ENCODE measurements at regions not wholly inside any gene's neighbourhood (a gene's known extent, or its start where the extent isn't known, plus 50 kb on each side); places are given as distances from the start of the nearest gene placed in this dataset.

DNA sequence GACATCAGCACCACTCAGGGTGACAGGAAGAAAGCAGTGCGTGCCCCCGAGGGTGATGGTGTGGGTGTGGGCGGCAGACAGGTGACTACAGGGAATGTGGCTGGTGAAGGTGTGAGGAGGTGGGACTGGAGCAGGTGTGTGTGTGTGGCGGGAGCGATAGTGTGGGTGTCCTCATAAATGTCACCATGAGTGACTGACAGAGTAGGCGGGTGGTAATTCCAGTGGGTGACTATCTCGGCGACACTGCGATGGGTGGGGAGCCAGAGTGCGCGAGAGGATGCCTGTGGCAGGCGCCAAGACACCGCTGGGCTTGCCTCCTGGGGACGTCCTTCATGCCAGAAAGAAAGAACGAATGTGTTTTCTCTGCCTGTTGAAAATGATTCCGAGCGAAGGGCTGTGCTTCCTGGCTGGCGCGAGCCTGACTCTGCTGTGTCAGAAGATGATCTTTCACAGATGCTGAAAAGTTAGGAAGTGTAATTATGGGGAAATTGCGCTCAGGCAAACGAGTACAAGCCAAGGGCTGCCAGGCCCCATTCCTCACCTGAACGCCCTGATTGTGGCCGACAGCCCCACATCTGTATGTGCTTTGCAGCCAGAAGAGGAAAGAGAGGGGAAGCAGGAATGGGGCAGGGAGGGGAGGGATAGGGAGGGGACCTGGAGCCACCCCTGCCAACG lies 98.8 kb upstream of the CD82 start:
- DNase-seq = no peak
- Histone ChIP-seq H3K9me3 (no peaks in the 10 kb centered on the region), H3K27ac (no peak overlapping the region), H3K4me3 (no peak overlapping the region), H3K4me1 (no peaks in the 10 kb centered on the region), H3K27me3 (no peaks in the 10 kb centered on the region), H3K36me3 (no peaks in the 10 kb centered on the region)
- intact Hi-C loops (cut with DNase I; ENCODE audit: low total_unique reads) = no loop called here
- no peak for TF ChIP-seq CTCF (IDR thresholded peaks at IDR 0.05)

GRCh38 chr11:44467413-44467812 lies 98.0 kb upstream of the CD82 start:
- Histone ChIP-seq H3K27me3 (no peaks in the 10 kb centered on the region), H3K9me3 (no peaks in the 10 kb centered on the region), H3K36me3 (no peaks in the 10 kb centered on the region), H3K27ac (no peak overlapping the region), H3K4me1 (no peaks in the 10 kb centered on the region), H3K4me3 (no peak overlapping the region)
- intact Hi-C loops (cut with DNase I; ENCODE audit: low total_unique reads) = no loop called here
- DNase-seq = no peak
- TF ChIP-seq POLR2A (IDR thresholded peaks at IDR 0.05) (no peak), CTCF (IDR thresholded peaks at IDR 0.05) (no peak)

DNA sequence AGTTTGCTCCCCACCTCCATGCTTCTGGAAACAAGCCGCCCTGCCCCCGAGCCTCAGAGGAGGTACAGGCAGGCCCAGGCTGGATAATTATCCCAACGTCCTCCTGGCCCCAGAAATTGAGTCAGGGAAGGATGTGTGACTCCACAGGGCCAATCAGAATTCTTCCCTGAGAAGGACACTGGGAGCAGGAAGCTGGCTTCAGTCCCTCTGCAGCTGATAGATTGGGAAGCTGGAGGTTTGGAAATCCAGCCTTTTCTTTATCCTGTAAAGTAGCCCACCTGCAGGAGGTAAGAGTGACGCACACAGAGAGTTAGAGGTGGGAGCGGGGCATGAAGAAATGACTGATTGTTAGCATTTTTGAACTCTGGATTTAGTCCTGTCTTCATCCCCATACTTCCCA lies 97.5 kb upstream of the CD82 start:
- TF ChIP-seq POLR2A (IDR thresholded peaks at IDR 0.05) = no peak
- TF ChIP-seq CTCF (IDR thresholded peaks at IDR 0.05) = no peak

GRCh38 chr11:44468345-44468988 lies 97.0 kb upstream of the CD82 start:
- Histone ChIP-seq H3K27ac (no peak overlapping the region), H3K27me3 (no peaks in the 10 kb centered on the region), H3K9me3 (no peaks in the 10 kb centered on the region), H3K36me3 (no peaks in the 10 kb centered on the region), H3K4me3 (no peak overlapping the region), H3K4me1 (no peaks in the 10 kb centered on the region)
- intact Hi-C loops (cut with DNase I; ENCODE audit: low total_unique reads) = no loop called here
- no peak for DNase-seq
- TF ChIP-seq CTCF (IDR thresholded peaks at IDR 0.05) (no peak), POLR2A (IDR thresholded peaks at IDR 0.05) (no peak)

More for the DNA sequence above, 97.5 kb upstream of the CD82 start:
- no peak for DNase-seq
- Histone ChIP-seq H3K36me3 (no peaks in the 10 kb centered on the region), H3K27me3 (no peaks in the 10 kb centered on the region), H3K4me1 (no peaks in the 10 kb centered on the region), H3K27ac (no peak overlapping the region), H3K9me3 (no peaks in the 10 kb centered on the region), H3K4me3 (no peak overlapping the region)
- intact Hi-C loops (cut with DNase I; ENCODE audit: low total_unique reads) = no loop called here

DNA sequence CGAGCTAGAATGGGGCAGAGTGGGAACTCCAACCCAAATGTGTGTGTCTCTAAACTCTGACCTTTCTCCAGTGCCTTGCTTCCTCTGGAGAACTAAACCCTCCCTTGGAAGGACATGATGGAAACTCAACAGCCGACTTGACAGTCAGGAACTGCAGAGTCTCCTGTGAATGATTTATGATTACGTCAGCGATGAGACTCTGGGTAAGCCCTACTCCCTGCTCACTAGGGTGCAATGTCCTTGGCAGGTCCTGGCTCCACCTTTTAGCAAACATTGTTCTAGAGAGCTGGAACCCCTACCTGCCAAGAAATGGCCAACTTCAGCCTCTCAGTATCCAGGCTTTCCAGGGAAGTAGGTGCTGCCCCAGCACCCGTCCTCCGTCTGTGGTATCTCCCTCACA lies 96.1 kb upstream of the CD82 start:
- Histone ChIP-seq H3K4me3 (no peak overlapping the region), H3K27me3 (no peaks in the 10 kb centered on the region), H3K36me3 (no peaks in the 10 kb centered on the region), H3K4me1 (no peaks in the 10 kb centered on the region), H3K27ac (no peak overlapping the region), H3K9me3 (no peaks in the 10 kb centered on the region)
- intact Hi-C loops (cut with DNase I; ENCODE audit: low total_unique reads) = no loop called here
- no peak for DNase-seq
- TF ChIP-seq POLR2A (IDR thresholded peaks at IDR 0.05) = no peak
- TF ChIP-seq CTCF (IDR thresholded peaks at IDR 0.05) = no peak

All from uterus (tissue), 3 donors.